Caco-2 (cell line): ENCODE measurements at regions not wholly inside any gene's neighbourhood (a gene's known extent, or its start where the extent isn't known, plus 50 kb on each side); places are given as distances from the start of the nearest gene placed in this dataset.
A peak's percentile ranks its signal among the peaks of the same experiment; 100 is the strongest.

ENCODE experiments used
- BruUV-seq: library from RNA; stranded (reverse); fragments of 400-500 nt; replicated peaks from 2 replicates; lab custom pipeline; 2021; lab: Mats Ljungman, UMichigan
- CTCF ChIA-PET: fragments of 300-600 bp; sonication (Branson Sonifier 250); formaldehyde crosslinking; loops from one replicate; lab custom pipeline; 2022; ENCODE audit warnings: antibody characterized with exemption; lab: Charles Lee
- POLR2A ChIA-PET: fragments of 300-600 bp; sonication (Branson Sonifier 250); formaldehyde crosslinking; loops from one replicate; lab custom pipeline; 2022; ENCODE audit warnings: antibody characterized with exemption; lab: Charles Lee
- DNase-seq, 2 experiments: peaks; one replicate each; pipeline versions ENCODE4 v3.0.0 to v3.0.0-alpha.2; 2020 to 2022
- H3K27me3 ChIP-seq: replicated peaks from 2 replicates; pipeline ENCODE4 v1.6.0; 2011; ENCODE audit warnings: low read length; ENCODE audit not compliant: control insufficient read depth, insufficient read depth
- H3K36me3 ChIP-seq: 2 replicates; pipeline ENCODE4 v1.5.1; 2011; ENCODE audit warnings: low read length; ENCODE audit not compliant: control insufficient read depth, insufficient read depth
- H3K4me1 ChIP-seq: fragments of 250-450 bp; sonication (Bioruptor Pico); 2 replicates; pipeline ENCODE4 v1.5.1; 2020; ENCODE audit warnings: mild to moderate bottlenecking
- H3K4me3 ChIP-seq: 2 replicates; pipeline ENCODE4 v1.5.1; 2011; ENCODE audit warnings: low read depth, mild to moderate bottlenecking, control low read depth, low read length
- H3K9me3 ChIP-seq: fragments of 250-450 bp; sonication (Bioruptor Pico); 2 replicates; pipeline ENCODE4 v1.5.1; 2020; ENCODE audit warnings: mild to moderate bottlenecking, moderate library complexity
- H3K27ac Mint-ChIP-seq: one replicate; pipeline ENCODE4 v1.8.0; 2022; ENCODE audit warnings: mixed read lengths; ENCODE audit not compliant: unreplicated experiment
- H3K27me3 Mint-ChIP-seq: one replicate; pipeline ENCODE4 v1.8.0; 2022; ENCODE audit warnings: mixed read lengths; ENCODE audit not compliant: insufficient read depth, unreplicated experiment
- H3K36me3 Mint-ChIP-seq: one replicate; pipeline ENCODE4 v1.8.0; 2022; ENCODE audit warnings: mild to moderate bottlenecking, mixed read lengths; ENCODE audit not compliant: insufficient read depth, unreplicated experiment
- H3K4me1 Mint-ChIP-seq: one replicate; pipeline ENCODE4 v1.8.0; 2022; ENCODE audit warnings: low read depth, mixed read lengths; ENCODE audit not compliant: unreplicated experiment
- H3K4me3 Mint-ChIP-seq: one replicate; pipeline ENCODE4 v1.8.0; 2022; ENCODE audit warnings: mild to moderate bottlenecking, moderate library complexity, mixed read lengths; ENCODE audit not compliant: unreplicated experiment
- H3K9me3 Mint-ChIP-seq: one replicate; pipeline ENCODE4 v1.8.0; 2022; ENCODE audit warnings: mixed read lengths; ENCODE audit not compliant: unreplicated experiment
- CTCF ChIP-seq, 2 experiments: fragments of 200-600 bp in 1 of 2; IDR thresholded peaks; 1 replicate in 1 of 2; 2 replicates in 1 of 2; pipeline versions ENCODE4 v1.5.1 to v1.8.0; 2011 to 2022; ENCODE audit warnings: antibody characterized with exemption in 1 of 2, control low read depth in 1 of 2, inconsistent platforms in 1 of 2, low read depth in 1 of 2, low read length in 1 of 2, mild to moderate bottlenecking in 1 of 2, moderate library complexity in 1 of 2; ENCODE audit not compliant: insufficient read depth in 1 of 2, severe bottlenecking in 1 of 2, unreplicated experiment in 1 of 2
- intact Hi-C: fragments of 100-400 bp; cut with micrococcal nuclease; formaldehyde crosslinking; loops from one replicate; pipeline ENCODE4 v1.10.0; 2022; ENCODE audit not compliant: unreplicated experiment

GRCh38 chr13:70792121-70792520, 683.9 kb upstream of the KLHL1 start:
- H3K4me1 ChIP-seq: no peaks in the 10 kb centered on the region
- no peak overlapping the region for H3K27ac Mint-ChIP-seq
- ChIA-PET CTCF (no interaction called here), POLR2A (no interaction called here)
- H3K9me3 Mint-ChIP-seq: no peaks in the 10 kb centered on the region
- DNase-seq: no peak
- H3K27me3 Mint-ChIP-seq: no peaks in the 10 kb centered on the region
- H3K4me3 Mint-ChIP-seq: no peak overlapping the region
- no peaks in the 10 kb centered on the region for H3K4me1 Mint-ChIP-seq
- no peaks in the 10 kb centered on the region for H3K27me3 ChIP-seq
- no peaks in the 10 kb centered on the region for H3K36me3 ChIP-seq
- H3K4me3 ChIP-seq: no peak overlapping the region
- BruUV-seq: no TSS peak
- no peaks in the 10 kb centered on the region for H3K9me3 ChIP-seq
- intact Hi-C loops: no loop called here
- no peaks in the 10 kb centered on the region for H3K36me3 Mint-ChIP-seq
- TF ChIP-seq CTCF (IDR thresholded peaks at IDR 0.05; ENCODE audit: insufficient read depth in 1 of 2, low read depth in 1 of 2, low read length in 1 of 2, severe bottlenecking in 1 of 2, unreplicated experiment in 1 of 2): peak in 1 of 2 experiments; percentile 47

- no peaks in the 10 kb centered on the region for H3K36me3 Mint-ChIP-seq
- Histone ChIP-seq H3K4me1 (no peaks in the 10 kb centered on the region), H3K36me3 (no peaks in the 10 kb centered on the region), H3K4me3 (no peak overlapping the region), H3K9me3 (no peaks in the 10 kb centered on the region), H3K27me3 (no peaks in the 10 kb centered on the region)
- no peak overlapping the region for H3K4me3 Mint-ChIP-seq
- DNase-seq: no peak
- H3K9me3 Mint-ChIP-seq: no peaks in the 10 kb centered on the region
- intact Hi-C loops: no loop called here
- no peaks in the 10 kb centered on the region for H3K27me3 Mint-ChIP-seq
- no TSS peak for BruUV-seq
- POLR2A ChIA-PET: no interaction called here
- CTCF ChIA-PET: no interaction called here
- no peak for TF ChIP-seq CTCF (IDR thresholded peaks at IDR 0.05; ENCODE audit: insufficient read depth in 1 of 2, low read depth in 1 of 2, low read length in 1 of 2, severe bottlenecking in 1 of 2, unreplicated experiment in 1 of 2)
- H3K27ac Mint-ChIP-seq: no peak overlapping the region
- no peaks in the 10 kb centered on the region for H3K4me1 Mint-ChIP-seq
Measured at GRCh38 chr13:70789751-70790150, 681.5 kb upstream of the KLHL1 start.

- Histone ChIP-seq H3K4me3 (no peak overlapping the region), H3K27me3 (no peaks in the 10 kb centered on the region), H3K9me3 (no peaks in the 10 kb centered on the region), H3K4me1 (no peaks in the 10 kb centered on the region), H3K36me3 (no peaks in the 10 kb centered on the region)
- Mint-ChIP-seq H3K27me3 (no peaks in the 10 kb centered on the region), H3K4me1 (no peaks in the 10 kb centered on the region), H3K9me3 (no peaks in the 10 kb centered on the region), H3K27ac (no peak overlapping the region), H3K36me3 (no peaks in the 10 kb centered on the region), H3K4me3 (no peak overlapping the region)
- TF ChIP-seq CTCF (IDR thresholded peaks at IDR 0.05; ENCODE audit: insufficient read depth in 1 of 2, low read depth in 1 of 2, low read length in 1 of 2, severe bottlenecking in 1 of 2, unreplicated experiment in 1 of 2): no peak
- no TSS peak for BruUV-seq
- intact Hi-C loops: no loop called here
- ChIA-PET CTCF (no interaction called here), POLR2A (no interaction called here)
- no peak for DNase-seq
Measured at GRCh38 chr13:70788074-70788473, 679.8 kb upstream of the KLHL1 start.
